Loucy (cell line): ENCODE measurements at regions not wholly inside any gene's neighbourhood (a gene's known extent, or its start where the extent isn't known, plus 50 kb on each side); places are given as distances from the start of the nearest gene placed in this dataset.

Source experiments
- H2AFZ ChIP-seq: fragments of 200-600 bp; sonication (generic); 2 replicates; pipeline ENCODE4 v1.6.0; 2016; ENCODE audit warnings: antibody characterized with exemption, mild to moderate bottlenecking, low read length, moderate library complexity
- H3F3A ChIP-seq: fragments of 200-600 bp; 2 replicates; pipeline ENCODE4 v1.6.0; 2016; ENCODE audit warnings: antibody characterized with exemption, low read depth, mild to moderate bottlenecking
- H3K27me3 ChIP-seq: fragments of 200-600 bp; sonication (generic); 2 replicates; pipeline ENCODE4 v1.6.1; 2014; ENCODE audit warnings: low read length, mild to moderate bottlenecking; ENCODE audit not compliant: insufficient read depth, poor library complexity, severe bottlenecking
- H3K36me3 ChIP-seq: fragments of 200-600 bp; sonication (generic); 2 replicates; pipeline ENCODE4 v1.6.1; 2016; ENCODE audit warnings: low read length; ENCODE audit not compliant: insufficient read depth
- H3K4me1 ChIP-seq: fragments of 200-600 bp; sonication (generic); 2 replicates; pipeline ENCODE4 v1.5.1; 2014; ENCODE audit warnings: low read length, mild to moderate bottlenecking; ENCODE audit not compliant: insufficient read depth, poor library complexity, severe bottlenecking
- H3K4me2 ChIP-seq: fragments of 200-600 bp; sonication (generic); 2 replicates; pipeline ENCODE4 v1.6.0; 2014; ENCODE audit warnings: antibody characterized with exemption, low read length, low read depth, mild to moderate bottlenecking; ENCODE audit not compliant: poor library complexity, severe bottlenecking
- H3K4me3 ChIP-seq: fragments of 200-600 bp; sonication (generic); 2 replicates; pipeline ENCODE4 v1.5.1; 2014; ENCODE audit warnings: low read length, mild to moderate bottlenecking, mixed read lengths; ENCODE audit not compliant: poor library complexity, severe bottlenecking
- H3K79me2 ChIP-seq: fragments of 200-600 bp; sonication (generic); 2 replicates; pipeline ENCODE4 v1.6.1; 2014; ENCODE audit warnings: low read length; ENCODE audit not compliant: insufficient read depth
- H3K9ac ChIP-seq: fragments of 200-600 bp; sonication (generic); 2 replicates; pipeline ENCODE4 v1.6.0; 2014; ENCODE audit warnings: mild to moderate bottlenecking, low read depth, low read length, moderate library complexity; ENCODE audit not compliant: poor library complexity, severe bottlenecking
- H3K9me2 ChIP-seq: fragments of 200-600 bp; sonication (generic); replicated peaks from 2 replicates; pipeline ENCODE4 v1.6.1; 2016; ENCODE audit warnings: low read depth, low read length, mixed read lengths
- H3K9me3 ChIP-seq: fragments of 200-600 bp; sonication (generic); 2 replicates; pipeline ENCODE4 v1.6.1; 2014; ENCODE audit warnings: mild to moderate bottlenecking, antibody characterized with exemption, low read length, low read depth; ENCODE audit not compliant: insufficient read depth
- H4K20me1 ChIP-seq: fragments of 200-600 bp; sonication (generic); 2 replicates; pipeline ENCODE4 v1.6.0; 2014; ENCODE audit warnings: antibody characterized with exemption, low read length, mild to moderate bottlenecking; ENCODE audit not compliant: insufficient read depth, poor library complexity, severe bottlenecking
- EZH2phosphoT487 ChIP-seq: fragments of 200-600 bp; IDR thresholded peaks from 2 replicates; pipeline ENCODE4 v1.6.1; 2018; ENCODE audit warnings: antibody characterized with exemption, mild to moderate bottlenecking, moderate library complexity, borderline replicate concordance
- TF ChIP-seq, protein P1 (sequence below): fragments of 200-600 bp; sonication (generic); conservative IDR thresholded peaks from 2 replicates; pipeline ENCODE4 v1.5.1; 2014; ENCODE audit warnings: mild to moderate bottlenecking, antibody characterized with exemption, low read length

DNA sequence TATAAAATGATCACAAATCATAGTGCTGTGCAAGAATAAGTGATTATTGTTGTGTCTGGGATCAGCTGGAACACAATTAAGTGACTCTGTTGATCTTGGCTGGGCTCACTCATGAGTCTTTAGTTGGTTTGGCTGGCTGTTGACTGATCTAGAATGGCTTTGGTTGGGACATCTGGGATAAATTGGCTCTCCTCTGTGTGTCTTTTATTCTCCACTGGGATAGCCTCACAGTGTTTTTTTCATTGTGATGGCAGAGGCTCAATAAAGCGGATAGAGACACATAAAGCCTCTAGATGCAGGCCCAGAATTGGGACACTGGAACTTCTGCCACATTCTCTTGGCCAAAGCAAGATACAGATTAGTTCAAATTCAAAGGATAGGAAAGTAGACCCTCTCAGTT lies 735.6 kb downstream of the PDCD6IP start:
- Histone ChIP-seq H3K9me2 (no peaks in the 10 kb centered on the region), H2AFZ (no peak overlapping the region), H3K27me3 (no peaks in the 10 kb centered on the region), H4K20me1 (no peaks in the 10 kb centered on the region), H3K4me2 (no peak overlapping the region), H3K79me2 (no peaks in the 10 kb centered on the region), H3K4me3 (no peak overlapping the region), H3F3A (no peaks in the 10 kb centered on the region), H3K9me3 (no peaks in the 10 kb centered on the region), H3K36me3 (no peaks in the 10 kb centered on the region), H3K9ac (no peak overlapping the region), H3K4me1 (no peaks in the 10 kb centered on the region)
- TF ChIP-seq, protein P1, sequence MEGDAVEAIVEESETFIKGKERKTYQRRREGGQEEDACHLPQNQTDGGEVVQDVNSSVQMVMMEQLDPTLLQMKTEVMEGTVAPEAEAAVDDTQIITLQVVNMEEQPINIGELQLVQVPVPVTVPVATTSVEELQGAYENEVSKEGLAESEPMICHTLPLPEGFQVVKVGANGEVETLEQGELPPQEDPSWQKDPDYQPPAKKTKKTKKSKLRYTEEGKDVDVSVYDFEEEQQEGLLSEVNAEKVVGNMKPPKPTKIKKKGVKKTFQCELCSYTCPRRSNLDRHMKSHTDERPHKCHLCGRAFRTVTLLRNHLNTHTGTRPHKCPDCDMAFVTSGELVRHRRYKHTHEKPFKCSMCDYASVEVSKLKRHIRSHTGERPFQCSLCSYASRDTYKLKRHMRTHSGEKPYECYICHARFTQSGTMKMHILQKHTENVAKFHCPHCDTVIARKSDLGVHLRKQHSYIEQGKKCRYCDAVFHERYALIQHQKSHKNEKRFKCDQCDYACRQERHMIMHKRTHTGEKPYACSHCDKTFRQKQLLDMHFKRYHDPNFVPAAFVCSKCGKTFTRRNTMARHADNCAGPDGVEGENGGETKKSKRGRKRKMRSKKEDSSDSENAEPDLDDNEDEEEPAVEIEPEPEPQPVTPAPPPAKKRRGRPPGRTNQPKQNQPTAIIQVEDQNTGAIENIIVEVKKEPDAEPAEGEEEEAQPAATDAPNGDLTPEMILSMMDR = no peak
- TF ChIP-seq EZH2phosphoT487 = no peak

DNA sequence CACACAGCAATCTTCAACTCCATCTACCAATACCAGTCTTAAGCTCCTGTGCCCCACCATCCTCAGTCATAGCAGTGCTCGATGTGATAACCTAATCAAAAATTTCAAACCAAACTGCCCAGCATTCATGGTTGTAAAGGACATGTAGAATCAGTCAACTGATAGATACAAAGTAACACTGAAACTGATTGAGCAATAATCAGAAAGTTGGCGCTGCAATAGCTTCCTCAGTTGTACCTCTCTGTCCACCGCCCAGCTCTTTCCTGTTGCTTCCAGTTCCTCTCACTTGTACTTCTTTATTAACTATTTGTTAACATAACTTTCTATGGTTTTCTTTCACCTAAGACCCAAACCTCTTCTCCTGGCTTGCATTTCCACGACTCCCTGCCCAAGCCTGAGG lies 745.7 kb downstream of the PDCD6IP start:
- TF ChIP-seq EZH2phosphoT487 = no peak
- TF ChIP-seq, protein P1 = no peak
- H2AFZ ChIP-seq = no peak overlapping the region
- no peak overlapping the region for H3K4me3 ChIP-seq
- no peaks in the 10 kb centered on the region for H3K9me3 ChIP-seq
- no peak overlapping the region for H3K9ac ChIP-seq
- H3K4me1 ChIP-seq = no peaks in the 10 kb centered on the region
- H3F3A ChIP-seq = no peaks in the 10 kb centered on the region
- H3K27me3 ChIP-seq = no peaks in the 10 kb centered on the region
- H3K9me2 ChIP-seq = no peaks in the 10 kb centered on the region
- H3K79me2 ChIP-seq = no peaks in the 10 kb centered on the region
- H4K20me1 ChIP-seq = no peaks in the 10 kb centered on the region
- H3K36me3 ChIP-seq = no peaks in the 10 kb centered on the region
- H3K4me2 ChIP-seq = no peak overlapping the region

DNA sequence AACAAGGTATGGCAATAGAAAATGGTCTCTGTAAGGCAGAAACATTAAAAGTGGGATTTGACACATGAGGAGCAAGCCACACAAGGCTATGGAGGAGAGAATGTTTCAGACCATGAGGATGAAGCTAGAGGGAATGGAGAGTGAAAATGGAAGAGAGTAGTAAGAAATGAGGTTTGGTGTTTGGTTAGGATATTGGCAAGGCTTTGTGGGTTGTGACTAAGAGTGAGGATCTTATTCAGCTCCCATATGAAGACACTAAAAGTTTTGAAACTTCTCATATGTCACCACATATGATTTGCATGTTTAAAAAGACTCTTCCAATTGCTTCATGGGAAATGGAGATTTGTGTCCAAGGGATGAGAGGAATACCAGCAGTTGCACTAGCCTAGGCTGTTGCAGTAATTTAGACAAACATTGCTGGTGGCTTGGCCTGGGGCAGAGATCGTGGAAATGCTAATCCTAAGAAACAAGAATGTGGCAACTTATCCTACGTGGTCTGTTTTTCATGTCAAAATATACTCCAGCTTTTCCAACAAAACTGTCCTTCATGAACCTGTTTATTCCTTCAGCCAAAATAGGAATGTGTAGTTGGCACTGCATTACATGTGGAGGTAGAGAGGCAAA lies 749.0 kb downstream of the PDCD6IP start:
- Histone ChIP-seq H3K4me3 (no peak overlapping the region), H3K4me2 (no peak overlapping the region), H2AFZ (0 out of 2 replicates have a peak overlapping the region, but pooled peaks have one; percentile 23), H3K9me2 (no peaks in the 10 kb centered on the region), H3F3A (no peaks in the 10 kb centered on the region), H4K20me1 (no peaks in the 10 kb centered on the region), H3K4me1 (no peaks in the 10 kb centered on the region), H3K9ac (no peak overlapping the region), H3K79me2 (no peaks in the 10 kb centered on the region), H3K36me3 (no peaks in the 10 kb centered on the region), H3K9me3 (no peaks in the 10 kb centered on the region), H3K27me3 (no peaks in the 10 kb centered on the region)
- TF ChIP-seq, protein P1 = no peak
- no peak for TF ChIP-seq EZH2phosphoT487
